GM23248 (cell line): ENCODE measurements at regions not wholly inside any gene's neighbourhood (a gene's known extent, or its start where the extent isn't known, plus 50 kb on each side); places are given as distances from the start of the nearest gene placed in this dataset.

ENCODE experiments used
- DNase-seq: peaks from one replicate; pipeline ENCODE4 v3.0.0-alpha.2; 2015
- H2AFZ ChIP-seq: fragments of 200-600 bp; sonication (generic); 2 replicates; pipeline ENCODE4 v1.6.1; 2016; ENCODE audit warnings: antibody characterized with exemption
- H3F3A ChIP-seq: fragments of 200-600 bp; sonication (generic); 2 replicates; pipeline ENCODE4 v1.6.1; 2016; ENCODE audit warnings: mild to moderate bottlenecking, antibody characterized with exemption, mixed run types; ENCODE audit not compliant: insufficient read depth
- H3K27ac ChIP-seq: fragments of 200-600 bp; sonication (generic); 2 replicates; pipeline ENCODE4 v1.5.1; 2016; ENCODE audit warnings: mild to moderate bottlenecking
- H3K27me3 ChIP-seq: fragments of 200-600 bp; sonication (generic); replicated peaks from 2 replicates; pipeline ENCODE4 v1.6.1; 2016; ENCODE audit warnings: mild to moderate bottlenecking; ENCODE audit not compliant: insufficient read depth
- H3K36me3 ChIP-seq: fragments of 200-600 bp; sonication (generic); 2 replicates; pipeline ENCODE4 v1.6.1; 2016; ENCODE audit warnings: low read depth, mild to moderate bottlenecking
- H3K4me1 ChIP-seq: fragments of 200-600 bp; sonication (generic); 2 replicates; pipeline ENCODE4 v1.6.1; 2016; ENCODE audit warnings: mild to moderate bottlenecking; ENCODE audit not compliant: insufficient read depth
- H3K4me2 ChIP-seq: fragments of 200-600 bp; sonication (generic); one replicate; pipeline ENCODE4 v1.6.1; 2016; ENCODE audit warnings: mild to moderate bottlenecking; ENCODE audit not compliant: unreplicated experiment
- H3K4me3 ChIP-seq: fragments of 200-600 bp; sonication (generic); 2 replicates; pipeline ENCODE4 v1.5.1; 2016; ENCODE audit warnings: mild to moderate bottlenecking
- H3K79me2 ChIP-seq: fragments of 200-600 bp; sonication (generic); 2 replicates; pipeline ENCODE4 v1.6.1; 2016; ENCODE audit warnings: mild to moderate bottlenecking; ENCODE audit not compliant: insufficient read depth
- H3K9ac ChIP-seq: fragments of 200-600 bp; sonication (generic); 2 replicates; pipeline ENCODE4 v1.6.1; 2016; ENCODE audit warnings: mild to moderate bottlenecking
- H3K9me2 ChIP-seq: fragments of 200-600 bp; sonication (generic); 2 replicates; pipeline ENCODE4 v1.6.1; 2016; ENCODE audit warnings: mixed run types, mild to moderate bottlenecking, moderate library complexity; ENCODE audit not compliant: insufficient read depth
- H3K9me3 ChIP-seq: fragments of 200-600 bp; sonication (generic); one replicate; pipeline ENCODE4 v1.6.1; 2017; ENCODE audit warnings: low read depth
- H4K20me1 ChIP-seq: fragments of 200-600 bp; sonication (generic); 2 replicates; pipeline ENCODE4 v1.6.0; 2016; ENCODE audit not compliant: insufficient read depth
- EZH2 ChIP-seq: fragments of 200-600 bp; sonication (generic); IDR thresholded peaks from 2 replicates; pipeline ENCODE4 v1.6.1; 2018; ENCODE audit warnings: antibody characterized with exemption, mild to moderate bottlenecking; ENCODE audit not compliant: insufficient read depth, poor library complexity, severe bottlenecking
- EZH2phosphoT487 ChIP-seq: fragments of 200-600 bp; sonication (generic); IDR thresholded peaks from 2 replicates; pipeline ENCODE4 v1.6.1; 2018; ENCODE audit warnings: antibody characterized with exemption, moderate library complexity, mild to moderate bottlenecking, low read depth; ENCODE audit not compliant: insufficient read depth
- WGBS, 2 experiments: methylation state at CpG; one replicate each; pipeline ENCODE4 v1.1.6; 2015 to 2017; ENCODE audit warnings: low lambda C conversion rate in 2 of 2, low coverage in 1 of 2; ENCODE audit errors: missing lambda C conversion rate in 2 of 2; 5-methylcytosine and 5-hydroxymethylcytosine counted together
- in situ Hi-C: fragments of 300-500 bp; cut with MboI; formaldehyde crosslinking; loops from 2 replicates; pipeline ENCODE4 v1.15.0; 2020

DNA sequence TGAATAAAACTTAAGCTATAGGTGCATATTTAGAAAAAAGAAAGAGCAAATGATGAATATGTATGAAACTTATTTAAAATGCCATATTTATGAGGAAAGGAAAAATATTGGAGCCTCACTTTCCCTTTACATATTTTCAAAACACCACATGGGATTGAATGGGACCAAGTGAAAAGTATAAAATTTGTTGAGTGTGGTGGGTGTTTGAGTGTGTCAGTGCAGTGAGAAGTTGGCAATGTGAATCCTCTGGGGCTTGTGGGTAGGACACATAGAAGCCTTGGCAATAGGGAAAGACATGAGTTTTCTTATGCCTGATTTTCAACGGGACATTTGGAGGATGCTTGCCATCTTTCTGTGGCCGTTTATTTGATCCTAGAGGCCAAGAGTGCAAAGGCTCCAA is 502.2 kb upstream of the CELF4 start:
- in situ Hi-C loops, result no loop called here

DNA sequence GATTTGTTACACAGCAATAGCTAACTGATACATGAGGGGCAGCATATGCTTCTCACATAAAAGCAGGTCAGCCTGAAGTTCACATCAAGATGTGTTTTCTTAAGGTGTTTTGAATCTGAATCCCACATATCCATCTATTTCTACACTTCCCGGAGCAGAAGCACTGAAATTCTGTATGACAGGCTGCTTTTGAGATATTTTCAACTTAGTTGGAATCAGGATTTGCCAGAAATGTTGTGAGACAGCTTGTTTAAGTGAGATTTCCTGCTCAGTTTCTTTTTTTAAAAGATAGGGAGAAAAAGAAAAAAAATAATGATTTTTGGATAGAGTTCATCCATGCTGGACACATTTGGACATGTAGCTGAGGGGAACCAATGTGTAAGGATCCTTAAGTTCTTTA is 501.5 kb upstream of the CELF4 start:
- Histone ChIP-seq H3K27ac (no peak overlapping the region), H3K36me3 (no peaks in the 10 kb centered on the region), H2AFZ (no peak overlapping the region), H4K20me1 (no peaks in the 10 kb centered on the region), H3K27me3 (no peaks in the 10 kb centered on the region), H3K9me3 (no peaks in the 10 kb centered on the region), H3K4me2 (no peak overlapping the region), H3K4me1 (no peaks in the 10 kb centered on the region), H3K9me2 (no peaks in the 10 kb centered on the region), H3K9ac (no peak overlapping the region), H3F3A (no peaks in the 10 kb centered on the region), H3K4me3 (no peak overlapping the region), H3K79me2 (no peaks in the 10 kb centered on the region)
- no peak for DNase-seq
- WGBS, 2 experiments, result 13 to 20% methylated on average over 1 of the region's 1 CpG
- in situ Hi-C loops, result no loop called here
- TF ChIP-seq EZH2phosphoT487 (no peak), EZH2 (no peak)

More for the DNA sequence above, 502.2 kb upstream of the CELF4 start:
- no peak overlapping the region for H2AFZ ChIP-seq
- H3K4me1 ChIP-seq, result no peaks in the 10 kb centered on the region
- no peaks in the 10 kb centered on the region for H3K9me3 ChIP-seq
- no peaks in the 10 kb centered on the region for H3K36me3 ChIP-seq
- H3K9me2 ChIP-seq, result no peaks in the 10 kb centered on the region
- no peaks in the 10 kb centered on the region for H3K79me2 ChIP-seq
- 13 to 19% methylated on average over 2 of the region's 2 CpGs for WGBS, 2 experiments
- H3K4me2 ChIP-seq, result no peak overlapping the region
- TF ChIP-seq EZH2 (no peak), EZH2phosphoT487 (no peak)
- no peaks in the 10 kb centered on the region for H3F3A ChIP-seq
- H3K4me3 ChIP-seq, result no peak overlapping the region
- no peak for DNase-seq
- no peak overlapping the region for H3K9ac ChIP-seq
- H3K27me3 ChIP-seq, result no peaks in the 10 kb centered on the region
- no peak overlapping the region for H3K27ac ChIP-seq
- no peaks in the 10 kb centered on the region for H4K20me1 ChIP-seq

DNA sequence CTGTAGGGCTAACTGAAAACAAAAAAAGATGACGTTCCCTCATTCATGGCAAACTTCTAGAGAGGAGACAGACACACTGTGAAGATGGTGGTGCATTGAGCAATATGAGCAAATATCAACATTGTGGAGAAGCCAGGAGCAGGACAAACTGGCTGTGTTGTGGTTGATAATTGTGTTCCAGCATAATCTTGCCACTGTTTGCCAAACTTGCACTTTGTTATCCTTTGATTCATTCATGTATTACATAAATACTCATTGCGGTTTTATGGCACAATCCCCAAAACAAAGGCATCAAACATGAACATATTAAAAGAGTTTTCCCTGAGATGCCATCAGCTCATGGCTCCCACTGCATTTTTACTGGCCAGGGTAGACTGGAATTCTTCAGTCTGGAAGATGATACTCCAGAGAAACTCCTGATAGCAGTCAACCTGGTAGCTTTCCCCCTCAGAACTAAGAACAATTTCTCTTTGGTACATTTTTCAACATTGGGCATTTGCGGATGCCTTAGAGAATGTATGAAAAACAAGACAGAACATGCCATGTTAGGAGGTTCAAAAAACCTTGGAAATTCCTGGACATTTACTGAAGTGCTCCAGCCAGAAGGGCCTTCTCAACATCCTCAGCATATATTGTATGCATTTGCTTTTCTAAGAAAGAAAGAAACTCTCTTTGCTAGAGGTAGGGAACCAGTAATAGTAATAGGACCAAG is 487.4 kb upstream of the CELF4 start:
- no peak for DNase-seq
- no peak overlapping the region for H3K27ac ChIP-seq
- H3K36me3 ChIP-seq, result no peaks in the 10 kb centered on the region
- no peaks in the 10 kb centered on the region for H3K27me3 ChIP-seq
- WGBS, 2 experiments, result 10 to 20% methylated on average over 3 of the region's 3 CpGs
- H3K9me3 ChIP-seq, result no peaks in the 10 kb centered on the region
- no peaks in the 10 kb centered on the region for H3K4me1 ChIP-seq
- no peak overlapping the region for H2AFZ ChIP-seq
- H3K79me2 ChIP-seq, result no peaks in the 10 kb centered on the region
- no peak overlapping the region for H3K9ac ChIP-seq
- TF ChIP-seq EZH2, result no peak
- TF ChIP-seq EZH2phosphoT487, result no peak
- H4K20me1 ChIP-seq, result no peaks in the 10 kb centered on the region
- no peaks in the 10 kb centered on the region for H3K9me2 ChIP-seq
- H3F3A ChIP-seq, result no peaks in the 10 kb centered on the region
- no peak overlapping the region for H3K4me3 ChIP-seq
- no peak overlapping the region for H3K4me2 ChIP-seq
- in situ Hi-C loops, result no loop called here

GRCh38 chr18:38047820-38048219 is 482.2 kb upstream of the CELF4 start:
- DNase-seq, result no peak
- no peaks in the 10 kb centered on the region for H3K9me3 ChIP-seq
- no peaks in the 10 kb centered on the region for H3K79me2 ChIP-seq
- no peaks in the 10 kb centered on the region for H3K9me2 ChIP-seq
- H3K9ac ChIP-seq, result no peak overlapping the region
- no peaks in the 10 kb centered on the region for H3F3A ChIP-seq
- H3K4me3 ChIP-seq, result no peak overlapping the region
- no peaks in the 10 kb centered on the region for H3K27me3 ChIP-seq
- no peak overlapping the region for H2AFZ ChIP-seq
- 17 to 18% methylated on average over 3 of the region's 3 CpGs for WGBS, 2 experiments
- H3K27ac ChIP-seq, result no peak overlapping the region
- no peaks in the 10 kb centered on the region for H3K36me3 ChIP-seq
- H3K4me2 ChIP-seq, result no peak overlapping the region
- in situ Hi-C loops, result no loop called here
- TF ChIP-seq EZH2phosphoT487 (no peak), EZH2 (no peak)
- H3K4me1 ChIP-seq, result no peaks in the 10 kb centered on the region
- no peaks in the 10 kb centered on the region for H4K20me1 ChIP-seq

DNA sequence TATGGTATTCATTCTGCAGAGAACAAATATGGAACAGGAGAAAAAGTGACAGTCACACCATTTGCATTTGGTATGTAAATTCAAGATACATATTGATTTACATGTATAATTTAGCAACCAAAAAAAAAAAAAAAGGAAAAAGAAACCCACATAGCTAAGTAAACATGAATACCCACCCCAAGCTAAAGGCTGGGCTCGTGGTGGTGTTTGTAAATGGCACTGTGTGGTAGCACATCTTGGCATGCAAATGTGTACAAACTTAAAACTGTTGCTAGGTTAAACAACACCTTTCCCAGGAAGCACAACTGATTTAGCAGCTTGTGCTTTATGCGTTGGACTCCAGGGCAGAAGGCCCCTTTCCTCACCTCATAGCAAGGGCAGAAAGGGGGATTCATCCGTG is 481.1 kb upstream of the CELF4 start:
- H2AFZ ChIP-seq, result no peak overlapping the region
- H3K4me2 ChIP-seq, result no peak overlapping the region
- no peak overlapping the region for H3K27ac ChIP-seq
- no peak overlapping the region for H3K9ac ChIP-seq
- no peak for DNase-seq
- H3K9me3 ChIP-seq, result no peaks in the 10 kb centered on the region
- no peak for TF ChIP-seq EZH2phosphoT487
- TF ChIP-seq EZH2, result no peak
- no peaks in the 10 kb centered on the region for H3K27me3 ChIP-seq
- in situ Hi-C loops, result no loop called here
- H3K36me3 ChIP-seq, result no peaks in the 10 kb centered on the region
- H3K4me1 ChIP-seq, result no peaks in the 10 kb centered on the region
- H3K4me3 ChIP-seq, result no peak overlapping the region
- no peaks in the 10 kb centered on the region for H3F3A ChIP-seq
- H3K79me2 ChIP-seq, result no peaks in the 10 kb centered on the region
- H3K9me2 ChIP-seq, result no peaks in the 10 kb centered on the region
- 6 to 11% methylated on average over 3 of the region's 3 CpGs for WGBS, 2 experiments
- no peaks in the 10 kb centered on the region for H4K20me1 ChIP-seq
